ENCODE measurements at regions not wholly inside any gene's neighbourhood (a gene's known extent, or its start where the extent isn't known, plus 50 kb on each side); places are given as distances from the start of the nearest gene placed in this dataset.

DNA sequence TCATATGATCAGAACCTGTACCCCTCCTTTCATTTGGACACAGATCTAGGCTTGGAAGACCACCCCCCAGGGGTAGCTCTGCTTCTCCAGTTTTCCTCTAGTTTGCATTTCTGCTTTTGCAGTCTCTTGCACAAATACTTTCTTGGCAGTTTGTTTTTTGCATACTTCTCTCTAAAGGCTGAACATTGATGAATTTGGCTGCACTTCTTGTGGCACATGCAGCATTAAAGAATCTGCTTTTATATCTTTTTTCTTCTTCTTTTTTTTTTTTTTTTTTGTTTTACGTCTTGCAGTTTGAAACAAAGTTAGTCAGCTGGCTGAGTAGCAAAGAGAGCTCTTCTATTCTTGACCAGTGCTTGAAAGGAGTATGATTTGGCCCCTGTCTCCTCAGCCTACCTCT, 273.0 kb downstream of the GLUD2 start:
- Mint-ChIP-seq H3K4me3 (ENCODE audit: low read depth, unreplicated experiment) (no peak overlapping the region), H3K27me3 (ENCODE audit: unreplicated experiment) (no peaks in the 10 kb centered on the region), H3K4me1 (ENCODE audit: low read depth, unreplicated experiment) (no peaks in the 10 kb centered on the region), H3K27ac (ENCODE audit: unreplicated experiment) (no peak overlapping the region), H3K36me3 (ENCODE audit: insufficient read depth, unreplicated experiment) (no peaks in the 10 kb centered on the region), H3K9me3 (ENCODE audit: low read depth, unreplicated experiment) (no peaks in the 10 kb centered on the region)
- no TSS peak for BruUV-seq (replicated peaks)
- no peak for DNase-seq
- CTCF ChIA-PET, result no interaction called here
- TF ChIP-seq, protein P1, sequence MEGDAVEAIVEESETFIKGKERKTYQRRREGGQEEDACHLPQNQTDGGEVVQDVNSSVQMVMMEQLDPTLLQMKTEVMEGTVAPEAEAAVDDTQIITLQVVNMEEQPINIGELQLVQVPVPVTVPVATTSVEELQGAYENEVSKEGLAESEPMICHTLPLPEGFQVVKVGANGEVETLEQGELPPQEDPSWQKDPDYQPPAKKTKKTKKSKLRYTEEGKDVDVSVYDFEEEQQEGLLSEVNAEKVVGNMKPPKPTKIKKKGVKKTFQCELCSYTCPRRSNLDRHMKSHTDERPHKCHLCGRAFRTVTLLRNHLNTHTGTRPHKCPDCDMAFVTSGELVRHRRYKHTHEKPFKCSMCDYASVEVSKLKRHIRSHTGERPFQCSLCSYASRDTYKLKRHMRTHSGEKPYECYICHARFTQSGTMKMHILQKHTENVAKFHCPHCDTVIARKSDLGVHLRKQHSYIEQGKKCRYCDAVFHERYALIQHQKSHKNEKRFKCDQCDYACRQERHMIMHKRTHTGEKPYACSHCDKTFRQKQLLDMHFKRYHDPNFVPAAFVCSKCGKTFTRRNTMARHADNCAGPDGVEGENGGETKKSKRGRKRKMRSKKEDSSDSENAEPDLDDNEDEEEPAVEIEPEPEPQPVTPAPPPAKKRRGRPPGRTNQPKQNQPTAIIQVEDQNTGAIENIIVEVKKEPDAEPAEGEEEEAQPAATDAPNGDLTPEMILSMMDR (IDR thresholded peaks at IDR 0.05; ENCODE audit: unreplicated experiment), result no peak
- intact Hi-C loops (cut with micrococcal nuclease; ENCODE audit: unreplicated experiment), result no loop called here

DNA sequence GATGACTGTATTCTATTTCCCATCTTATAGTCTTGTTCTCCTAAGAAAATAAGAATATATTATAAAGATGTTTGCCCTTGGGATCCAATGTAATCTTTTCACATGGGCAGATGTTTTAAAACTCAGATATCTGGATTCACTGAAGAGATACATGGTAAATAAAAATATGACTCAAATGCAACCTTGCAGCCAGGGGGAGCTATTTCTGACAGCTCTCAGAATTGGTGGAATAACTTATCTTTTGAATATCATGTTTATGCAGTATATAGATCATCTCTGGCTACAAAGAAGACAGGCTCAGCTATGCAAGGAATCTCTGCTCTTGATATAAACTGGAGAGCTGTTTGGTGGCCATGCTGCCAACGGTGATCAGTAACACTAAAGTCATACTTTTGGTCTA, 274.7 kb downstream of the GLUD2 start:
- intact Hi-C loops (cut with micrococcal nuclease; ENCODE audit: unreplicated experiment), result loop anchor here (2.0 kb wide), 1 partner anchor 257 kb away; no protein-coding TSS in a partner anchor
- H3K36me3 Mint-ChIP-seq (ENCODE audit: insufficient read depth, unreplicated experiment), result no peaks in the 10 kb centered on the region
- TF ChIP-seq, protein P1 (IDR thresholded peaks at IDR 0.05; ENCODE audit: unreplicated experiment), result peak; percentile 16
- no peaks in the 10 kb centered on the region for H3K9me3 Mint-ChIP-seq (ENCODE audit: low read depth, unreplicated experiment)
- CTCF ChIA-PET, result interaction anchor here (0.6 to 1.2 kb wide), 4 partner anchors 67 to 313 kb away, joined by 3 to 6 read pairs (median 3); no protein-coding TSS in a partner anchor
- BruUV-seq (replicated peaks), result no TSS peak
- H3K27me3 Mint-ChIP-seq (ENCODE audit: unreplicated experiment), result no peaks in the 10 kb centered on the region
- H3K4me3 Mint-ChIP-seq (ENCODE audit: low read depth, unreplicated experiment), result no peak overlapping the region
- no peaks in the 10 kb centered on the region for H3K4me1 Mint-ChIP-seq (ENCODE audit: low read depth, unreplicated experiment)
- H3K27ac Mint-ChIP-seq (ENCODE audit: unreplicated experiment), result no peak overlapping the region
- peak; percentile 17 for DNase-seq

GRCh38 chrX:121323337-121323736, 275.9 kb downstream of the GLUD2 start:
- H3K27ac Mint-ChIP-seq (ENCODE audit: unreplicated experiment), result no peak overlapping the region
- H3K27me3 Mint-ChIP-seq (ENCODE audit: unreplicated experiment), result no peaks in the 10 kb centered on the region
- H3K4me1 Mint-ChIP-seq (ENCODE audit: low read depth, unreplicated experiment), result no peaks in the 10 kb centered on the region
- CTCF ChIA-PET, result interaction anchor here (1.0 kb wide), 1 partner anchor 314 kb away, joined by 3 read pairs; no protein-coding TSS in a partner anchor
- no peak overlapping the region for H3K4me3 Mint-ChIP-seq (ENCODE audit: low read depth, unreplicated experiment)
- H3K36me3 Mint-ChIP-seq (ENCODE audit: insufficient read depth, unreplicated experiment), result no peaks in the 10 kb centered on the region
- intact Hi-C loops (cut with micrococcal nuclease; ENCODE audit: unreplicated experiment), result loop anchor here (2.0 kb wide), 1 partner anchor 255 kb away; no protein-coding TSS in a partner anchor
- no peaks in the 10 kb centered on the region for H3K9me3 Mint-ChIP-seq (ENCODE audit: low read depth, unreplicated experiment)
- TF ChIP-seq, protein P1 (IDR thresholded peaks at IDR 0.05; ENCODE audit: unreplicated experiment), result no peak
- no peak for DNase-seq
- BruUV-seq (replicated peaks), result no TSS peak

- BruUV-seq (replicated peaks), result no TSS peak
- Mint-ChIP-seq H3K27me3 (ENCODE audit: unreplicated experiment) (no peaks in the 10 kb centered on the region), H3K9me3 (ENCODE audit: low read depth, unreplicated experiment) (no peaks in the 10 kb centered on the region), H3K27ac (ENCODE audit: unreplicated experiment) (no peak overlapping the region), H3K4me1 (ENCODE audit: low read depth, unreplicated experiment) (peaks cover 11% of the 10 kb centered on the region), H3K4me3 (ENCODE audit: low read depth, unreplicated experiment) (no peak overlapping the region), H3K36me3 (ENCODE audit: insufficient read depth, unreplicated experiment) (no peaks in the 10 kb centered on the region)
- no peak for DNase-seq
- TF ChIP-seq, protein P1 (IDR thresholded peaks at IDR 0.05; ENCODE audit: unreplicated experiment), result no peak
- intact Hi-C loops (cut with micrococcal nuclease; ENCODE audit: unreplicated experiment), result no loop called here
- CTCF ChIA-PET, result no interaction called here
Observed at GRCh38 chrX:121333942-121334341, 286.5 kb downstream of the GLUD2 start.
